Endothelial cell of umbilical vein (primary cell): ENCODE measurements at regions not wholly inside any gene's neighbourhood (a gene's known extent, or its start where the extent isn't known, plus 50 kb on each side); places are given as distances from the start of the nearest gene placed in this dataset.

ENCODE experiments used
- EZH2 ChIP-seq: IDR thresholded peaks from 2 replicates; pipeline ENCODE4 v1.6.1; 2012; ENCODE audit warnings: borderline replicate concordance, low read depth, mild to moderate bottlenecking, moderate library complexity, low read length, inconsistent platforms; ENCODE audit not compliant: severe bottlenecking
- FOS ChIP-seq: IDR thresholded peaks from 2 replicates; pipeline ENCODE4 v1.6.1; 2011; ENCODE audit warnings: mild to moderate bottlenecking, low read length, moderate library complexity, borderline replicate concordance; ENCODE audit not compliant: insufficient read depth
- GATA2 ChIP-seq: IDR thresholded peaks from 2 replicates; pipeline ENCODE4 v1.7.0; 2011; ENCODE audit warnings: low read depth, mild to moderate bottlenecking, moderate library complexity, mixed read lengths, low read length; ENCODE audit not compliant: insufficient read length, insufficient read depth
- JUN ChIP-seq: IDR thresholded peaks from 2 replicates; pipeline ENCODE4 v1.6.1; 2011; ENCODE audit warnings: borderline replicate concordance, low read depth; ENCODE audit not compliant: insufficient read length, insufficient read depth
- MYC ChIP-seq: IDR thresholded peaks from one replicate; pipeline ENCODE4 v1.6.1; 2011; ENCODE audit warnings: mild to moderate bottlenecking, low read depth, low read length
- POLR2A ChIP-seq: IDR thresholded peaks from 2 replicates; pipeline ENCODE4 v1.6.1; 2012; ENCODE audit warnings: low read depth, mild to moderate bottlenecking, control low read depth, low read length
- POLR2AphosphoS5 ChIP-seq: IDR thresholded peaks from 2 replicates; pipeline ENCODE4 v1.6.1; 2012; ENCODE audit warnings: low read depth, mild to moderate bottlenecking, control low read depth, low read length, moderate library complexity; ENCODE audit not compliant: insufficient read depth
- TF ChIP-seq, protein P1 (sequence below), 2 donors: IDR thresholded peaks; 1 replicate in 1 of 2; 2 replicates in 1 of 2; pipeline ENCODE4 v1.5.1; 2011; ENCODE audit warnings: low read length in 2 of 2, mild to moderate bottlenecking in 2 of 2, moderate library complexity in 2 of 2, control low read depth in 1 of 2, inconsistent platforms in 1 of 2, low read depth in 1 of 2; ENCODE audit not compliant: insufficient read depth in 1 of 2; ENCODE audit errors: extremely low read depth in 1 of 2
- TF ChIP-seq, protein P2 (sequence below): IDR thresholded peaks from 2 replicates; pipeline ENCODE4 v1.6.1; 2011; ENCODE audit not compliant: insufficient read depth, insufficient read length

DNA sequence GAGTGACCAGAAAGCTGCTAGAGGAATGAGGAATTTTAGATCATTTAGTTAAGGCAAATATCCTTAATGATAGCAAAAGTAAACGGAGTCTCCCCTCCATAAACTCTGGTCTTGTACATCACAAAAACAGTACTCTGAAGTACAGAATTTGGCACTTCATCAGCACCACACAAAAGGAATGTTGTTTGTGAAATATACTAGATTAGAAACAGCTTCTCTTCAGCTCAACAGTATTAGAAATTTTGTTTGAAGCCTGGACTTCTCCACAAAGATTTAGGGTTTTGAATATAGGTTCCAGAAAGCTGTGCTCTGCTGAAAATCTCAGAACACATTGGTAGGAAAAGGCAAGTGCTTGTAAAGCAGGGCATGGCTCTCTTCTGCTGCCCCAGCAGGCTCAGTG, 135.1 kb upstream of the PTGFR start:
- TF ChIP-seq, protein P1, sequence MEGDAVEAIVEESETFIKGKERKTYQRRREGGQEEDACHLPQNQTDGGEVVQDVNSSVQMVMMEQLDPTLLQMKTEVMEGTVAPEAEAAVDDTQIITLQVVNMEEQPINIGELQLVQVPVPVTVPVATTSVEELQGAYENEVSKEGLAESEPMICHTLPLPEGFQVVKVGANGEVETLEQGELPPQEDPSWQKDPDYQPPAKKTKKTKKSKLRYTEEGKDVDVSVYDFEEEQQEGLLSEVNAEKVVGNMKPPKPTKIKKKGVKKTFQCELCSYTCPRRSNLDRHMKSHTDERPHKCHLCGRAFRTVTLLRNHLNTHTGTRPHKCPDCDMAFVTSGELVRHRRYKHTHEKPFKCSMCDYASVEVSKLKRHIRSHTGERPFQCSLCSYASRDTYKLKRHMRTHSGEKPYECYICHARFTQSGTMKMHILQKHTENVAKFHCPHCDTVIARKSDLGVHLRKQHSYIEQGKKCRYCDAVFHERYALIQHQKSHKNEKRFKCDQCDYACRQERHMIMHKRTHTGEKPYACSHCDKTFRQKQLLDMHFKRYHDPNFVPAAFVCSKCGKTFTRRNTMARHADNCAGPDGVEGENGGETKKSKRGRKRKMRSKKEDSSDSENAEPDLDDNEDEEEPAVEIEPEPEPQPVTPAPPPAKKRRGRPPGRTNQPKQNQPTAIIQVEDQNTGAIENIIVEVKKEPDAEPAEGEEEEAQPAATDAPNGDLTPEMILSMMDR (IDR thresholded peaks at IDR 0.05; ENCODE audit: extremely low read depth in 1 of 2, insufficient read depth in 1 of 2, low read depth in 1 of 2, low read length in 2 of 2) = no peak
- TF ChIP-seq POLR2AphosphoS5 (no peak), EZH2 (no peak), POLR2A (no peak), FOS (no peak), GATA2 (no peak), MYC (no peak), JUN (no peak)
- TF ChIP-seq, protein P2, sequence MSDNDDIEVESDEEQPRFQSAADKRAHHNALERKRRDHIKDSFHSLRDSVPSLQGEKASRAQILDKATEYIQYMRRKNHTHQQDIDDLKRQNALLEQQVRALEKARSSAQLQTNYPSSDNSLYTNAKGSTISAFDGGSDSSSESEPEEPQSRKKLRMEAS = no peak
